ENCODE measurements at regions not wholly inside any gene's neighbourhood (a gene's known extent, or its start where the extent isn't known, plus 50 kb on each side); places are given as distances from the start of the nearest gene placed in this dataset.
"Not testable (repeated sequence)": the region's sequence is repeated elsewhere in the genome, so short reads cannot be mapped to it uniquely, and the experiment has no call there.

DNA sequence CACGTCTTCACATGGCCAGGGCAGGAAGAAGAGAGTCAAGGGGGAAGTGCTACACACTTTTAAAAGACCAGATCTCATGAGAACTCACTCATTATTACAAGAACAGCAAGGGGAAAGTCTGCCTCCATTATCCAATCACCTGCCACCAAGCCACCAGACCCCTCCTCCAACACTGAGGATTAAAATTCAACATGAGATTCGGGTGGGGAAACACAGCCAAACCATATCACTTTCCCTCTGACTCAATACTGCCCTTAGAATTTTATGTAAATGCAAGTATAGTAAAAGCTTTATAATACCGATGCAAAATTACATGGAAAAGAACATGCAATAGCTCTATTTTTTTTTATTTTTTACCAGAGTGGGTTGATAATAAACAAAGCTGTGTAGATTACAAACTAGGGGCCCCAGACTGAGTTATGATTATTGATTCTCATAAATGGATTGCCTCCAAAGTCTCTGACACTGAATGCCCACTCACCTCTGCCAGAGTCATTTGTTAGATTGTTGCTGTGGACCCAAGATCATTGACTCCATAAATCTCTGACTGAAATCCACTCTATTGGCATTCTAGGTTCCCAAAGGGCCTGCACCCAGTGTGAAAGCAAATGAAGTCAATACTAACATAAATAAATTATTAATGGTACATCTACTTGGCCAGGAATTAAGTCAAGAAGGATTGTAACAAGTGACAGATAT is 184.8 kb upstream of the FUT9 start:
- ATAC-seq (no peak), DNase-seq (no peak)
- intact Hi-C loops (cut with DNase I, micrococcal nuclease), result no loop called here

DNA sequence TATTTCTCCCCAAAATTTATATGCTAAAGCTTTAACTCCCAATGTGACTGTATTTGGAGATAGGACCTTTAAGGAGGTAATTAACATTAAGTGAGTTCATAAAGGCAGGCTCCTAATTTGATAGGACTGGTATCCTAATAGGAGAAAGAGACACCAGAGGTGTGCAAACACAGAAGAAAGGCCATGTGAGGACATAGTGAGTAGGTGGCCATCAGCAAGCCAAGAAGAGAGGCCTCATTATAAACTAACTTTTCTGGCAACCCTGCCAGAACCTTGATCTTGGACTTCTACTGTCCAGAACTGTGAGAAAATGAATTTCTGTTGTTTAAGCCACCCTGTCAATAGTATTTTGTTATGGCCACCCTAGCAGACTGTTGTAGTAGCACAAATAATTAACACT is 177.9 kb upstream of the FUT9 start:
- intact Hi-C loops (cut with DNase I, micrococcal nuclease), result no loop called here
- DNase-seq, result no peak
- ATAC-seq, result no peak

DNA sequence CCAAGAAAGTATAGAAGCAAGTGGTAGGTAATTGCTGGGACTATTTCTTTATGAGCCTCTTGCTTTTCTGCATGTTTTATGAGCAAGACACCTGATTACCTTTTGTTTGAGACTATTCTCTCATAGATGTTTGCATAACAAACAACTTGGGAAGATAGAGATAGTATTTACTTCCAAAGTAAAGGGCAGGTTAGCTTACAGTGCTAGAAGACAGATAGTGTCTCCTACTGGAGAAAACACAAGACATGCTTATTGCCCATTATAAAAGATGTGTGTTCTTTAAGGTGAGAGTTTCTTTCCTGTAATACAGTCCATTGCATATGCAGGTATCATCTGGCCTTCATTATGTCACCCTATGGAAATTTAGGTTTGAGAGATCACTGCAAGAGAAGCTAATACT is 174.2 kb upstream of the FUT9 start:
- intact Hi-C loops (cut with DNase I, micrococcal nuclease), result no loop called here
- peak; percentile 86 for ATAC-seq

DNA sequence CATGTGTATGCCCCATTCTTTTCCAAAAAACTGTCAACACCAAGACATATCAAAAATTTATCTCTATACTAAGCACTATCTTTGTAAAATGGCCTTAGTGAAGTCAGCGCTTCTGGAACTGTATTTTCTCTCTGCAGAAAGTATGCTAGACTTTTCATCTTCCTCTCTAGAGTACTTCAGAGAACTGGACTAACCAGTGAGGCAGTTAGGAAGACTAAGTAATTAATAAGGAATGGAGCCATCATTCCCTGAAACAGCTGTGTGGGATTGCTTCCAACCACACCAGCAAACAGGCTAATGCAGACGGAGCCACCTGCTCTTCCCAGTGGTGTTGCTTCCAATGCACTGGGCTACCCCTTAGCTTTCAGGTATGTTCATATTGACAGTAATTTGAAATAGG is 169.1 kb upstream of the FUT9 start:
- DNase-seq (no peak), ATAC-seq (no peak)
- intact Hi-C loops (cut with DNase I, micrococcal nuclease), result no loop called here

More for the DNA sequence above, 174.2 kb upstream of the FUT9 start:
- DNase-seq, result no peak

DNA sequence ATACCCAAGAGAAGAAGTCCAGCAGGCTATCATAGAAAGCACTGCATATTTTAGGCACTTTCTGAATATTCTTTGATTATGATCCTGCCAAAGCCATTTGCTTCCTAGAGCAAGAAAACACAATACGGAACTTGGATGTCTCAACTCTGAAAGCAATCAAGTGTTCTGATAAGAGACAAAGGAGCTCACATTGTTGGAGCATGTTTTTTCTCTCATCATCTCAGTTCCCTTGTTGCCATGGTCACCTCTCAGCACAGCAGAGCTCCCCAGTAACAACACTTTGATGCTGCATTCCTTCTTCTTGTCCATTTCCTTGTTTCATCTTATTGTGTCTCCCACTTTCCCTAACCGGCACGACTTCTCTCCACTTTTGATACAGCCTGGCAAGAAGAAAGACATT is 168.7 kb upstream of the FUT9 start:
- intact Hi-C loops (cut with DNase I, micrococcal nuclease), result no loop called here
- DNase-seq (no peak), ATAC-seq (no peak)

DNA sequence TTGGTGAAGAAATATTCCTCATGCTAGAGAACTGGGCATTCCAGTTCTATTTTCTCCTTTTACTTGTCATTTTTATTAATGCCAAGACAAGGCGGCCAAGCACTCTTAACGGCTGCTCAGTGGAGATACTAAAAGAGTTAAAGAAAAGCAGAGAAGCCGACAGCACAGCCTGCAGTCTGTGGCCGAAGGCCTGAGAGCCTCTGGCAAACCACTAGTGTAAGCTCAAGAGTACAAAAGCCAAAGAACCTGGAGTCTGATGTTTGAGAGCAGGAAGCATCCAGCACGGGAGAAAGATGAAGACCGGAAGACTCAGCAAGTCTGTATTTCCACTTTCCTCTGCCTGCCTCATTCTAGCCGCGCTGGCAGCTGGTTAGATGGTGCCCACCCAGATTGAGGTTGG is 167.1 kb upstream of the FUT9 start:
- no peak for ATAC-seq
- intact Hi-C loops (cut with DNase I, micrococcal nuclease), result no loop called here

DNA sequence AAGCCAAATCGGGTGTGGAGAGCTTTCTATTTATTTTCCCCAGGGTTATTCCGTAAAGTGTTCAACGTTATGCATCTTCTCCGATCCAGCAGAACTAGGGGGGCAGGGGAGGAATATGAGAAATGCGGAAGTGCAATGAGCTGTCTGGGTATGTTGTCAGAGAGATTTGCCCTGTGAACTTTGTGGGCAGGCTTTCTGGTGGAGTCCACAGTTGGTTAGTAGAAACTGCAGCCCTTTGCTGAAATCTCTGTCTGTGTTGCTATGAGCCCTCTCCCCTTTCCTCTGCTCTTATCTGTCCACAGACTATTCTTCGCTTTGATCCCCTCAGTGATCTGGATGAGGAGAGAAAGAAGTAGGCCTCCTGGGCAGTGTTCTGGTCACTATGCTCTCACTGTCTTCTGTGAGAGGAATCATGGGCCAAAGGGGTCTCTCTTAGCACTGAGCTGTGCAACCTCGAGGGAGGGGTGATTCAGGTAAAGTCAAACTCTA is 158.9 kb upstream of the FUT9 start:
- ATAC-seq (no peak), DNase-seq (no peak)
- intact Hi-C loops (cut with DNase I, micrococcal nuclease), result no loop called here

More for the DNA sequence above, 167.1 kb upstream of the FUT9 start:
- DNase-seq, result no peak

DNA sequence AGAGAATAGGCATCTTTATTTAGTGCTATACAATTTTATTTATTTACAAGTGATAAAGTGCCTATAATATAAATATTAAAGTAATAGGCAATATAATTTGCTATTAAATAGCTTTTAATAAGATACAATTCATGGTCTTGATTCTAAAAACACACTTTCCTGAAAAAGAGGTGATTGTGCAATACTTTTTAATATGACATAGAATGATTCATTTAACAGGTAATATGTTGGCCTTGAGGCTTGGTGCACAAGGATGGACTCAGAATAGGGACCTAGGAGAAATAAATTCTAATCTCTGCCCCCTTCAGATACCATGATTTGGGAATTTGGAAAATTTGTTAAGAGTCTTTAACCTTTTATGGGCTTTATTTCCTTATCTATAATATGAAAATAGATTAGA is 149.9 kb upstream of the FUT9 start:
- ATAC-seq (no peak), DNase-seq (no peak)
- intact Hi-C loops (cut with DNase I, micrococcal nuclease), result no loop called here

DNA sequence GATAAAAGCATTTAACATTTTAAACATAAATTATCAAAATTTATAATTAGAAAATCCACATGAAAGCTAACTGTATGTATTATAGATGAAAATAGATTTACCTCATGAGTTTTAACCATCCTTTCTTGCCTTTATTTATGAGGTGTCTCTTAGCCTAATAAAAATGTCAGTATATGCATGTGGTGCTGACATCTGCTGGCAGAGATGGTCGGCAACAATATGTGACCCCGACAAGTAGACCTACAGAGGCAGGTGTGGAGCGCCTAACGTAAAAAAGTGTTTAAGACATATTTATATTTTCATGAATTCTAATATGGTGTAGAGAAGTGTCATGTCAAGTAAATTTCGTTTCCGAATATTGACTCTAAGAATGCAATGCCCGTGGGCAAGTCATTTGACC is 149.0 kb upstream of the FUT9 start:
- ATAC-seq (no peak), DNase-seq (peak in 1 of 2 donors; percentile 9)
- intact Hi-C loops (cut with DNase I, micrococcal nuclease), result no loop called here

DNA sequence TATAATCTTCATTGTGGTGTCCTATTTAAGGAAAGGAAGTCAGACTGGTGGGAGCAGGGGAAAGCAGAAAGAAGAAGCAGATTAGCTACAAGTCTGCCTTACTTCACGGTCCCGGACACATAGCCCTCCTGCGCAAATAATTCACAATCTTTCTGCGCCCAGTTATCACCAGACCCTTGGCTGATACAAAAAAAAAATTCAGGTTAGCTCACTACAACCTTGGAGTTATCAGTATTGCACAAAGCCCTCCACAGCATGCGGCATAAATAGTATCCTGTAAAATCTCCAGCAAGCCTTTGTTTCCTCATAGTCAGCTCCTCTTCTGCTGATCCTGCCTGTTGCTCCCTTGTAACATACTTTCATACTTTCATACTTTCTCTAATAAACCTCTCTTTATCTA is 148.6 kb upstream of the FUT9 start:
- ATAC-seq (no peak), DNase-seq (no peak)
- intact Hi-C loops (cut with DNase I, micrococcal nuclease), result no loop called here

DNA sequence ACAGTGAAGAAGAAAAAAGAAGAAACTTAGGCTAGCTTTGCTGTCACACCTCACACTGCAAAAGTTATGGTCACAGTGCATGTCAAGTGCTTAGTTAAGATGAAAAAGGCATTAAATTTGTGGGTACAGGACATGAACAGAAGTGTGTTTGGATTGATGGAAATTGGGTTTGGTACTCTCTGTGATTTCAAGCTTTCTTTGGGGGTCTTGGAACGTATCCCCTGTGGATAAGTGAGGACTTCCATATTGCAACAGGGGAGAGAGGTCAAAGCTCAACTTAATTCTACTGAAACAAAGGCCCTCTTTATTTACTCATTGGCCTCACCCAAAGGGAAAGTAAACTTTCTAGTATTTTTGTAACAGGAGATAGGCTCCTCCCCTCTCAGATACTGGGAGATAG is 138.3 kb upstream of the FUT9 start:
- DNase-seq, result no peak
- intact Hi-C loops (cut with DNase I, micrococcal nuclease), result no loop called here
- ATAC-seq, result peak; percentile 59

DNA sequence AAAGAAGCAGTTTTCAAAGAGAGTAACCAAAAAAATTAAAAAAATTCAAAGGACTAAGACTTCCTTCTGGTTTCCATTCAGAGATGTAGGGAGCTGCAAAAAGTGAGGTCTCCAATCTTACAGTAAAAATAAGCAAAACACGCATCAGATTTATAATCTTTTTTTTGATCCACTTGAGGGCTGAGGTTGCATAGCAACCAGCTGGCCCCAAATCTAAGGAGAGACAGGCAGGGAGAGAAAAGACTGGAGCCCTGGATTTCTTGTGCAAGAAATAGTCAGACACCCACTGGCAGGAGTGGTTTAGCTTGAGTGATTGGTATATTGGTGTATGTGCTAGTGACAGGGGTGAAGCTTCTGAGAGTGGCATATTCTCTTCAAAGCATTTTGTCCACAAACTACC is 135.9 kb upstream of the FUT9 start:
- intact Hi-C loops (cut with DNase I, micrococcal nuclease), result no loop called here
- DNase-seq, result no peak
- ATAC-seq, result no peak

DNA sequence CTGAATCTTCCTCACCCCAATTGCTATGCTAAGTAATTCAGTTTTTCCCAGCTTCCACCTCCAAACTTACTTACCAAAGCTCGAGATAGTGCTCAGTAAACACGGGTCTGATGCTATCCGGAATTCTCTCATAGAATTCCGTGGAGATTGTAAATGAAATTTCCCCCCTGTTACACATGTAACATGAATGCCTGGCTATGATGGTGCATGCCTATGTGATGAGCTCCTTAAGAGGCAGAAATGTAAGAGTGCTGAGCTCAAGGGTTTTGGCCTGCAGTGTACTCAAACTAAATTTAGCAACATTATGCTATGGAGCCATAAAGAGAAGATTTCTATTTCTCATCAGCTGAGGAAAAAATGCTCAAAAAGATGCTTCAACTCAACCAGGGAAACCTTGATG is 133.4 kb upstream of the FUT9 start:
- intact Hi-C loops (cut with DNase I, micrococcal nuclease), result no loop called here
- DNase-seq, result no peak
- ATAC-seq, result no peak

DNA sequence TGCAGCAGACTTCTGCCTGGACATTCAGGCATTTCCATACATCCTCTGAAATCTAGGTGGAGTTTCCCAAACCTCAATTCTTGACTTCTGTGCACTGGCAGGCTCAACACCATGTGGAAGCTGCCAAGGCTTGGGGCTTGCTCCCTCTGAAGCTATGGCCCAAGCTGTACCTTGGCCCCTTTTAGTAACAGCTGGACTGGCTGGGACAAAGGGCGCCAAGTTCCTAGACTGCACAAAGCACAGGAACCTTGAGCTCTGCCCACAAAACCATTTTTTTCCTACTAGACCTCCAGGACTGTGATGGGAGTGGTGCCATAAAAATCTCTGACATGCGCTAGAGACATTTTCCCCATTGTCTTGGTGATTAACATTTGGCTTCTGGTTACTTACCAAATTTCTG is 127.1 kb upstream of the FUT9 start:
- intact Hi-C loops (cut with DNase I, micrococcal nuclease), result not testable (repeated sequence)

DNA sequence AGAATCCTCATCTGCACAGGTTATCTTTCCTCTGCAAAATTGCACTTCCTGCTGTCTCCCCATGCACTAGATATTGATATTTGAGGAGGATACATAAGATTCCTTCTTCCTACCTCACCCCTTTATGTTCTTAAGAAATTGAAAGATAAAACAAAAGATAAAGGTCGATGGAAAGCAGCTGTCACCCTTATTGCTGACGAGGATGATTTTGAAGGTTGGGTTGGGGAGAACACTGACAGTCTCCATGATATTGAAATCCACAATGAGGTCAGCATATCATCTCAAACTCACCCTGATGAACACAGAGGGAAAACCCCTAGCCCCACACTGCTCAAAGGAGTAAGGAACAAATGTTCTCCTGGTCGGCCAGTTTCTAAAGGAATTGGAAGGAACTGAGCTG is 110.6 kb upstream of the FUT9 start:
- intact Hi-C loops (cut with DNase I, micrococcal nuclease), result no loop called here
- DNase-seq (no peak), ATAC-seq (no peak)

More for the DNA sequence above, 127.1 kb upstream of the FUT9 start:
- not testable (repeated sequence) for DNase-seq, ATAC-seq

DNA sequence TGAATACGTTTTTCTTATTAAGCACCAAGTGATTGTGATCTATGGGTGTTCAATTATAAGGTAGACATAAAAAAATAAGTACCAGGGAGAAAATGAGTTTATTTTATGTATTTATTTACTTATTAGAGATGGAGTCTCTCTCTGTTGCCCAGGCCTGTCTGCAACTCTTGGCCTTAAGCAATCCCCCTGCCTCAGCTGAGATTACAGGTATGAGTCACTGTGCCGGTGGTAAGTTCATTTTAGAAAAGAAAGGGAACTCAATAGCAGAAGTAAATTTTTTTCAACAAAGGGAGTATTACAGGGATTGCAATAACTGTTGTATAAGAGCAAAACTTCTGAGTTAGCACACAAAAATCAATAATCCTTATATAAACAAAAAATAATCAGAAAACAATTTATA is 98.7 kb upstream of the FUT9 start:
- intact Hi-C loops (cut with DNase I, micrococcal nuclease), result no loop called here

DNA sequence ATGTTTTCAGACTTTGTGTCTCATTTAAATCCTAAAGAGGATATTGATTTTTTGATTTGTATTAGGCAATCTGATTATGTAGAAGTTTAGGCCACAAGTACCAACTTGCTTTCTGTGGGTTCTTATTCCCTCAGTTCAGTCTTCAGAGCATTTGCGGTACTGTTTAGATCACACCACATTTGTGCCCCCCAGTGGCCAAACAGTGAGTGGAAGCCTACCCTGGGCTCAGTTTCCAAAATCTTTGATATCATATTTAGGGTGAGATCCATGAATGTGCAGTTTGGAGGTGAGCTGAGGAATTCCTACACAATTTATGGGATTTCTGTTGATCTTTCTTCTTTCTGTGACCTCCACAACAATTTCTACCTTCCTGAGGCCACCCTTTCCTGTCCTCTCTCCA is 92.3 kb upstream of the FUT9 start:
- intact Hi-C loops (cut with DNase I, micrococcal nuclease), result no loop called here
- ATAC-seq, result no peak
- DNase-seq, result peak in 1 of 2 donors; percentile 12

More for the DNA sequence above, 98.7 kb upstream of the FUT9 start:
- ATAC-seq, result no peak
- DNase-seq, result no peak

DNA sequence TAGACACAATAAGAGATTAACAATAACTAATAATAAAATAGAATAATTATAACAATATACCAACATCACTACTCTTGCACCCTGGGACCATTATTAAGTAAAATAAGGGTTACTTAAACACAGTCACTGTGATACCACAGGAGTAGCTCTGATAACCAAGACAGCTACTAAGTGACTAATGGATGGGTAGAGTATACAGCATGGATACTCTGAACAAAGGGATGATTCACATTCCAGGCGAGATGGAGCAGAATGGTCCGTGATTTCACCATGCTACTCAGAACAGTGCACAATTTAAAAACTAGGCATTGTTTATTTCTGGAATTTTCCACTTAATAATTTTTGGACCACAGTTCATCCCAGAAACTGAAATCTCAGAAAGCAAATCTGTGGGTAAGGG is 80.0 kb upstream of the FUT9 start:
- intact Hi-C loops (cut with DNase I, micrococcal nuclease), result no loop called here
- ATAC-seq (no peak), DNase-seq (no peak)

DNA sequence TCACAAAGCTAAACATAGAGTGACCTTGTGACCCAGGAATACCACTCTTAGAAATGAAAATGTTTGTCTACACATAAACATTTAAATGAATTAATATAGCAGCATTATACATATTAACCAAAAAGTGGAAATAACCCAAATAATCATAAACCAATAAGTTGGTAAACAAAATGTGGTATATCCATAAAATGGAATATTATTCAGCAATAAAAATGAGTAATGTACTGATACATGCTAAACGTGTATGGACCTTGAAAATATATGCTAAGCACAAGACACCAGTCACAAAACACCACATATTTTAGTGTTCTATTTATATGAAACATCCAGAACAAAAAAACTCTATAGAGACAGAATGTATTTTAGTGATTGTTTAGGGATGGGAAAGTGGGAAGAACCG is 68.9 kb upstream of the FUT9 start:
- intact Hi-C loops (cut with DNase I, micrococcal nuclease), result no loop called here
- ATAC-seq, result no peak
- no peak for DNase-seq

DNA sequence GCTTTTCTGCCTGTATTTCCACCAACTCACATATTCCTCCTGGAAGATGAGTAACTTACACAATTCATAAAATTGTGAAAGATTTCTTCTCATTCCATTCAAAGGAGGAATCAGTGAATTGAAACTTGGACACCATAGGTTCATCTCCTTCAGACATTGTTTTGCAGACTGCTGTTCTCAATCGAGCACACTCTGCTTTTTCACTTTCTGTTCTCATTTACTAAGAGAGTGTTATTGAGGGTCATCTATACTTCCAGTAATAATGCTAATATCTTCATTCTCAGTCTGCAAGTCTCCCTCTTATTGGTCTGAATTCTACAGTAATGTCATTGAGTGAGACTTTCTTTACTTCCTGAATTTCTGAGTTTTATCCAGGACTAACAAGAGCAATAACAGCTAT is 67.5 kb upstream of the FUT9 start:
- intact Hi-C loops (cut with DNase I, micrococcal nuclease), result no loop called here
- ATAC-seq (no peak), DNase-seq (no peak)

DNA sequence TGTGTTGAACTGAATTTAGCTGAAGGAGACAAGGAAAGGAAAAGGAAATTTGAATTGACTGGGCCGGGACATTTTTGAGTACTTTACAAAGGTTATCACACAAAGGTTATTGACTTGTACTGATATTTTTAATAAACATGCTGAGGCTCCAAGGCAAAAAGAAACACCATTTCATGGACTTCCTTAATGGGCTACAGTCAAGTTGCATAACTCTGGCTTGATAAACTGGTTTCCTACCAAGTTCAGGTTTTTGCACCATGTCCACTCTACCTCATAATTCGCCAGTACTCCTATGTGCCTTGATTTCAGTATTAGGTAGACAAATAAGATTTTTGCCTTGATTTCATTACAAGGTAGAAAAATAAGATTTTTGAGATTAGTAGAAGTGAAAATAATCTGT is 65.8 kb upstream of the FUT9 start:
- ATAC-seq, result no peak

More for the DNA sequence above, 65.8 kb upstream of the FUT9 start:
- DNase-seq, result no peak
- intact Hi-C loops (cut with DNase I, micrococcal nuclease), result no loop called here
